ENCODE measurements at regions not wholly inside any gene's neighbourhood (a gene's known extent, or its start where the extent isn't known, plus 50 kb on each side); places are given as distances from the start of the nearest gene placed in this dataset.
A peak's percentile ranks its signal among the peaks of the same experiment; 100 is the strongest.
"Not testable (repeated sequence)": the region's sequence is repeated elsewhere in the genome, so short reads cannot be mapped to it uniquely, and the experiment has no call there.

DNA sequence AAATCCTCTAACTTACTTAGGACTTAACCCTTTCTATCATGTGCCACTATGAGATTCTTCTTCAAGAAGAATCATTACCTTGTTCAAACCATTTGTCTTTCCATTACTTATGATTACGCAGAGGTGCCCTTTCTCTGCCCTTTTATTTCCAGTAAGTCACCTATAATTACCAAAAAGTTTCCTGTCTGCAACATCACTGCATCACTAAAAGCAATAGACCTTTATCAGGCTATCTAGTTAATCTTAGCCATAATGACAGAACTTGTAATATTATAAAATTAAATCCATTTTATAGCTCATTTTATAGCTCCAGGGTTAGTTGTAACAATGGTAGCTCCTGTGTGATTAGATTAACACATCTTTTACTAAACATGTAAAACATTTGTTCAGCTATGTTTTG lies 673.6 kb upstream of the PITX2 start:
- DNase-seq: no peak

DNA sequence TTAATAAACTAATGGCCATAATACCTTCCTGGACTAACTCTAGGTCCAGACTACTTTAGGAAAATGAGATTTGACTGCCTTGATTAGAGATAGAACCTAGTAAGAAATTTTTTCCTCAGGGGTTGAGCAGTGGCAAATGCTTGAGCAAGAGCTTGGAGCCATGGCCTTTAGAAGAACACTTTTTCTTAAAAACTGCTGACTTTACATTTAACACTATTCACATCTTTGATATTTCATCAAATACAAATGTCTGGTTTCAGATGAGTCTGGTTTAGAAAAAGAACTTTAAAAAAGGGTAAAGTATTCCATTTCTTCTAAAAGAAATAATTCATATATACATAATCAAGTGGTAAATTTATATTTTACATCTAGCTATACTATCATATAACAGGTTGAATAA lies 680.9 kb upstream of the PITX2 start:
- no peak for DNase-seq

GRCh38 chr4:111323496-111323895 lies 700.6 kb upstream of the PITX2 start:
- DNase-seq: no peak

- DNase-seq: no peak
Measured at GRCh38 chr4:111323916-111324315, 701.0 kb upstream of the PITX2 start.

- DNase-seq: no peak
Measured at GRCh38 chr4:111326450-111326849, 703.6 kb upstream of the PITX2 start.

- no peak for DNase-seq
Measured at GRCh38 chr4:111330786-111331185, 707.9 kb upstream of the PITX2 start.

- DNase-seq: no peak
Measured at GRCh38 chr4:111334361-111334760, 711.5 kb upstream of the PITX2 start.

DNA sequence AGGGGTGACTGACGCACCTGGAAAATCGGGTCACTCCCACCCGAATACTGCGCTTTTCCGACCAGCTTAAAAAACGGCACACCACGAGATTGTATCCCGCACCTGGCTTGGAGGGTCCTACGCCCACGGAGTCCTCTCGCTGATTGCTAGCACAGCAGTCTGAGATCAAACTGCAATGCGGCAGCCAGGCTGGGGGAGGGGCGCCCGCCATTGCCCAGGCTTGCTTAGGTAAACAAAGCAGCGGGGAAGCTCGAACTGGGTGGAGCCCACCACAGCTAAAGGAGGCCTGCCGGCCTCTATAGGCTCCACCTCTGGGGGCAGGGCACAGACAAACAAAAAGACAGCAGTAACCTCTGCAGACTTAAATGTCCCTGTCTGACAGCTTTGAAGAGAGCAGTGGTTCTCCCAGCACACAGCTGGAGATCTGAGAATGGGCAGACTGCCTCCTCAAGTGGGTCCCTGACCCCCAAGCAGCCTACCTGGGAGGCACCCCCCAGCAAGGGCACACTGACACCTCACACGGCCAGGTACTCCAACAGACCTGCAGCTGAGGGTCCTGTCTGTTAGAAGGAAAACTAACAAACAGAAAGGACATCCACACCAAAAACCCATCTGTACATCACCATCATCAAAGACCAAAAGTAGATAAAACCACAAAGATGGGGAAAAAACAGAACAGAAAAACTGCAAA lies 714.5 kb upstream of the PITX2 start:
- peak; percentile 78 for DNase-seq

DNA sequence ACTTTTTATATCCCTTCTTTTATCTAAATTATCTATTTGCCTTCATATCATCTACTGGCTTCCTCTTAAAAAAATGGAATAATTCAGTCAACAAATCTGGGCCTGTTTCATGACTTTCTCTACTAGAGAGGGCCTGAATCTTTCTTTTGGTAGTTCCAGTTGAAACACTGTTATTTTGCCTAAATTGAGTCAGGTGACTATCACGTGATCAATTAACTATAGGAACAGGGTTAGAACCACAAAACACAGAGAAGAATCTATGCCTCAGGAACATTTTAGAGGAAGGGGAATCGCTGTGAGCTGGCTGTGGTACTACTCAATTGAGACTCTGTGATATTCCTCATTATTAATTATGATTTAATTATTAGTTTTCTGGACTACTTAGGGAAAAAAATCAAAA lies 736.7 kb upstream of the PITX2 start:
- no peak for DNase-seq

- DNase-seq: no peak
Measured at GRCh38 chr4:111360906-111361305, 738.0 kb upstream of the PITX2 start.

- DNase-seq: no peak
Measured at GRCh38 chr4:111362941-111363361, 740.1 kb upstream of the PITX2 start.

GRCh38 chr4:111377880-111378279 lies 755.0 kb upstream of the PITX2 start:
- DNase-seq: not testable (repeated sequence)

DNA sequence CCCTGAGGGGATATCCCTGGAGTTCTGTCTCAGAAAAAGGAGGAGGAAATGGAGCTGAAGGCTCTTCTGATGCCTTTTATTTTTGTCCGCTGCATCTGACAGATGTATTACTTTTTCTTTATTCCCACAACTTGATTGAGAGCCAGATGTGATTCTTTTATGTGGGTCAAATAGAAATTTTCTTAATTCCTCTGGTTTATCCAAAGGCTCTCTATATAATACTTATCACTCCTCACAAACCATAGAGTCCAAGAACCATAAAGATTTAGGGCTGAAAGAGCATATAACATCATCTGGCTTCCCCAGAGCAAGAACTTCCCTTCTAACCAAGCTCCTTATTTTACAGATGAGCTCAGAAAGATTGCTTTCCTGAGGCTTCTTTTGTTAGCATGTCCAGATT lies 756.7 kb upstream of the FAM241A start:
- no peak for DNase-seq

GRCh38 chr4:111391829-111392228 lies 753.4 kb upstream of the FAM241A start:
- DNase-seq: no peak

DNA sequence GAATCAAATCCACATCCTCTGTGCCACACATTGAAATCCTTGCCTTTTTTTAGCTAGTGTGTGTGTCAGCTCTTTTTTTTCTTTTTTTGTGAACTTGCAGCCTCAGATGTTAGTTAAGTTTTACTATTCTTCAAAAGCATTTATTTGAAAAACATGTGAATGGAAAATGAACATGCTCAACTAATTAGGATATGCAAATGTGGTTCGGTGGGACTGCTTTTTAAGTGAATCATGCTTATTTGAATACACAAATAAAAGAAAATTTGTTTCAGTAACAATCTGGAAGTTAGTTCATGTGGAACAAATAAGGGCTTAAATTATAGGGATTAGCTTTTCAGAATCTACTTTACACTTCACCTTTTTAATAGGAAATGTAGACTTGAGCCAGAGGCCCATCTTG lies 751.5 kb upstream of the FAM241A start:
- DNase-seq: no peak

DNA sequence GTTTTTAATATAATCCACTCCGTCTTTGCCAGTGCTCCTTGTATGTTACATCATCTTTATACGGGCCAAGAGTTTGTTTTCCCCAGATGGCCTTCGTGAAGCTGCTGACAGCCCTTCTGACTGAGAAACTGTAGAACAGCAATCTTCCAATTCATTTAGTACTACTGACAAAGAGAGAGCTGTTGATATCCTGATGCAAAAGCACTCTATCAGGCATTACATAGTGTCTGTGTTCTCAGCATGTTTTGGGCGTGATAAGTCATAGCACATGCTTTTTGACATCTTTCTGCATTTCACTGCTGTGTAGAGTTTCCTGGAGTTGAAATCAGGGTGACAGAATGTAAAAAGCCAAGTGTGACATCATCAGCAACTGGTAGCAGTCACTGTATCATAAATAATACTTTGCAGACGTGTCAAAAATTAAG lies 746.3 kb upstream of the FAM241A start:
- no peak for DNase-seq

DNA sequence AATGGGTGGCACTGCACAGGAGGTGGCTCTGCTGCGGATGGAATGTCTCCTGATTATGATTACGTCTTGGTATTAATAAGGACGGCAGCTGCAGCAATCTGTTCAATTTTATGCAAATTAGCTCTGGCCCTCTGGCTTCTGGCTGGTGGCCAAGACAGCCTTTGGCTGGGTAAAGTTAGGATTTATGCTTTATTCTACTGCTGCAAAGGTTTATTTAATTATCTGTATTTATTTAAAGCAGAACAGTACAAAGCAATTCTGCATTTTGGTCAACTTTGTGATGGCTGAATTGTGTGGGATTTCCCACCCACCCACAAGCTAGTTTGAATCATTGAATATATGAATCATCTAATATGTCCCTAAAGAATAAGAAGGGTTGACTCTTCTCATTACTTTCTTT lies 745.6 kb upstream of the FAM241A start:
- DNase-seq: no peak

GRCh38 chr4:111400741-111401140 lies 744.5 kb upstream of the FAM241A start:
- peak; percentile 44 for DNase-seq

DNA sequence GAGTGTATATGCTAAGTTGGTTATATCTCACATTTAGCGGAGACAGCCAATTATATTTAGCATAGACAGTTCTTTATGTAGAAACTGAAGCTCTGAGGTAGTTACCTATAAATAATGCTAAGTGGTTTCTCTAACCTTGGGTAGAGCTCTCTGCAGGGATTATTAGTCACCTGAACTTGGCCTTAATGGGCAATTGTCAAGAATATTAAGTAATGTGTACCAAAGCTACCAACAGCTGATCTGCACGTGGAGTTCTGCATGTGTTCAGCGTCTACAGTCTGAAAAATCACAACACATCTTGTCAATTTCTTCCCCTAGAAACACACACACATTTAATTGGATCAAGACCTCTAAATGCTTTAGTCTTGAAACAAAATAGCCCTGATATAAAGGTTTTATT lies 740.6 kb upstream of the FAM241A start:
- no peak for DNase-seq

GRCh38 chr4:111405989-111406388 lies 739.3 kb upstream of the FAM241A start:
- no peak for DNase-seq

DNA sequence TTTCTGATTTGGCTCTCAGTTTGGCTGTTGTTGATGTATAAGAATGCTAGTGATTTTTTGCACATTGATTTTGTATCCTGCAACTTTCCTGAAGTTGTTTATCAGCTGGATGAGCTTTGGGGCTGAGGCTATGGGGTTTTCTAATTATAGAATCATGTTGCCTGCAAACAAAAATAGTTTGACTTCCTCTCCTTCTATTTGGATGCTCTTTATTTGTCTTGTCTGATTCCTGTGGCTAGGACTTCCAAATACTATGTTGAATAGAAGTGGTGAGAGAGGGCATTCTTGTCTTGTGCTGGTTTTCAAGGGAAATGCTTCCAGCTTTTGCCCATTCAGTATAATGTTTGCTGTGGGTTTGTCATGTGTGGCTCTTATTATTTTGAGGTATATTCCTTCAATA lies 734.7 kb upstream of the FAM241A start:
- DNase-seq: no peak

GRCh38 chr4:111417521-111417920 lies 727.7 kb upstream of the FAM241A start:
- DNase-seq: no peak

GRCh38 chr4:111433441-111433840 lies 711.8 kb upstream of the FAM241A start:
- DNase-seq: no peak

- no peak for DNase-seq
Measured at GRCh38 chr4:111434586-111434985, 710.7 kb upstream of the FAM241A start.

GRCh38 chr4:111435986-111436744 lies 709.1 kb upstream of the FAM241A start:
- no peak for DNase-seq

All from DMS53 (cell line).